RWPE1 (cell line): ENCODE measurements at regions not wholly inside any gene's neighbourhood (a gene's known extent, or its start where the extent isn't known, plus 50 kb on each side); places are given as distances from the start of the nearest gene placed in this dataset.
A peak's percentile ranks its signal among the peaks of the same experiment; 100 is the strongest.

ENCODE experiments used
- CTCF ChIA-PET: fragments of 350-600 bp; sonication (Branson Sonifier 250); formaldehyde crosslinking; extraction: SDS; loops from one replicate; lab custom pipeline; 2021; lab: Yijun Ruan, JAX
- POLR2A ChIA-PET: fragments of 400-600 bp; formaldehyde crosslinking; extraction: SDS; loops from one replicate; lab custom pipeline; 2020; ENCODE audit warnings: antibody characterized with exemption; ENCODE audit not compliant: low non-redundant PET; lab: Yijun Ruan, JAX
- DNase-seq: peaks from one replicate; pipeline ENCODE4 v3.0.0; 2012; ENCODE audit warnings: low spot score
- H3K27ac ChIP-seq: fragments of 450-650 bp; 2 replicates; pipeline ENCODE4 v1.5.1; 2017
- CTCF ChIP-seq: fragments of 450-650 bp; conservative IDR thresholded peaks from 2 replicates; pipeline ENCODE4 v1.5.1; 2017; ENCODE audit warnings: low read depth, mild to moderate bottlenecking

- TF ChIP-seq CTCF = no peak
- no peak for DNase-seq
- no peak overlapping the region for H3K27ac ChIP-seq
- CTCF ChIA-PET = interaction anchor here (0.8 kb wide), 1 partner anchor 228 kb away, joined by 3 read pairs; no protein-coding TSS in a partner anchor
- POLR2A ChIA-PET = no interaction called here
These were observed 59.8 kb upstream of the CD82 start for GRCh38 chr11:44505581-44506054.

GRCh38 chr11:44506375-44507016 is 59.0 kb upstream of the CD82 start:
- POLR2A ChIA-PET = no interaction called here
- no peak overlapping the region for H3K27ac ChIP-seq
- CTCF ChIA-PET = interaction anchor here (0.6 kb wide), 1 partner anchor 52 kb away, joined by 5 read pairs; no protein-coding TSS in a partner anchor
- DNase-seq = peak; percentile 19
- TF ChIP-seq CTCF = no peak

- TF ChIP-seq CTCF = no peak
- H3K27ac ChIP-seq = no peak overlapping the region
- DNase-seq = no peak
- CTCF ChIA-PET = interaction anchor here (0.6 kb wide), 1 partner anchor 176 kb away, joined by 3 read pairs; no protein-coding TSS in a partner anchor
- POLR2A ChIA-PET = no interaction called here
These were observed 58.0 kb upstream of the CD82 start for GRCh38 chr11:44507491-44507890.

GRCh38 chr11:44507896-44508445 is 57.5 kb upstream of the CD82 start:
- no peak for DNase-seq
- POLR2A ChIA-PET = no interaction called here
- CTCF ChIA-PET = interaction anchor here (0.6 kb wide), 1 partner anchor 176 kb away, joined by 3 read pairs; no protein-coding TSS in a partner anchor
- H3K27ac ChIP-seq = no peak overlapping the region
- TF ChIP-seq CTCF = no peak

GRCh38 chr11:44509296-44509695 is 56.2 kb upstream of the CD82 start:
- POLR2A ChIA-PET = no interaction called here
- DNase-seq = no peak
- CTCF ChIA-PET = interaction anchor here (0.6 kb wide), 1 partner anchor 29 kb away, joined by 4 read pairs; no protein-coding TSS in a partner anchor
- no peak overlapping the region for H3K27ac ChIP-seq
- no peak for TF ChIP-seq CTCF

GRCh38 chr11:44510372-44510771 is 55.1 kb upstream of the CD82 start:
- ChIA-PET POLR2A (no interaction called here), CTCF (interaction anchor here (0.6 kb wide), 1 partner anchor 229 kb away, joined by 3 read pairs; no protein-coding TSS in a partner anchor)
- no peak for DNase-seq
- TF ChIP-seq CTCF = no peak
- H3K27ac ChIP-seq = no peak overlapping the region
